A549 (cell line): ENCODE measurements at regions not wholly inside any gene's neighbourhood (a gene's known extent, or its start where the extent isn't known, plus 50 kb on each side); places are given as distances from the start of the nearest gene placed in this dataset.
"Not testable (repeated sequence)": the region's sequence is repeated elsewhere in the genome, so short reads cannot be mapped to it uniquely, and the experiment has no call there.

ENCODE experiments used
- ATAC-seq, 2 experiments: fragments of 200-7000 bp in 1 of 2; fragments of >200 bp in 1 of 2; cut with Nextera tagmentation in 1 of 2; cut with Tn5 transposase in 1 of 2; 3 replicates each; pipeline versions ENCODE4 v1.8.0 to v1.9.1; 2018 to 2020; ENCODE audit warnings: mild to moderate bottlenecking in 1 of 2, moderate library complexity in 1 of 2
- CTCF ChIA-PET: fragments of 300-600 bp; sonication (Branson Sonifier 250); formaldehyde crosslinking; extraction: SDS; loops from one replicate; lab custom pipeline; 2021; ENCODE audit warnings: antibody characterized with exemption, inconsistent platforms; lab: Yijun Ruan, JAX
- POLR2A ChIA-PET: fragments of 350-600 bp; formaldehyde crosslinking; extraction: SDS; loops from one replicate; lab custom pipeline; 2021; ENCODE audit warnings: antibody characterized with exemption, inconsistent platforms; lab: Yijun Ruan, JAX
- DNase-seq, 2 experiments: peaks; one replicate each; pipeline versions ENCODE4 v3.0.0 to v3.0.0-alpha.2; 2011 to 2016; ENCODE audit warnings: low read depth in 1 of 2, low spot score in 1 of 2
- FAIRE-seq: peaks from 2 replicates; lab custom pipeline; 2011; peaks lifted over from hg19 to GRCh38; lab: Jason Lieb, UNC
- H3K27ac ChIP-seq, 2 experiments: fragments of >200 bp; sonication (Bioruptor Twin); formaldehyde crosslinking; 3 replicates each; pipeline ENCODE4 v1.5.1; 2016 to 2017
- H3K4me1 ChIP-seq: fragments of >200 bp; sonication (Bioruptor Twin); formaldehyde crosslinking; 3 replicates; pipeline ENCODE4 v1.6.1; 2016
- H3K4me2 ChIP-seq: fragments of >200 bp; sonication (Bioruptor Twin); formaldehyde crosslinking; 3 replicates; pipeline ENCODE4 v1.6.1; 2016
- H3K4me3 ChIP-seq: fragments of >200 bp; sonication (Bioruptor Twin); formaldehyde crosslinking; 3 replicates; pipeline ENCODE4 v1.5.1; 2016
- H3K9me3 ChIP-seq: fragments of >200 bp; sonication (Bioruptor Twin); formaldehyde crosslinking; 3 replicates; pipeline ENCODE4 v1.6.1; 2016
- CEBPB ChIP-seq, 2 experiments: fragments of >200 bp in 1 of 2; sonication (Bioruptor Twin) in 1 of 2; formaldehyde crosslinking in 1 of 2; IDR thresholded peaks; 2 replicates each; pipeline ENCODE4 v1.6.1; 2012 to 2016
- FOSL2 ChIP-seq, 2 experiments: fragments of 450-650 bp in 1 of 2; fragments of >200 bp in 1 of 2; sonication (Bioruptor Twin) in 1 of 2; formaldehyde crosslinking; IDR thresholded peaks; 2 replicates each; pipeline versions ENCODE4 v1.5.0 to v1.6.1; 2016 to 2020; ENCODE audit warnings: mild to moderate bottlenecking in 1 of 2, moderate library complexity in 1 of 2
- FOXS1 ChIP-seq: fragments of 250-450 bp; sonication (Bioruptor Pico); IDR thresholded peaks from 2 replicates; pipeline ENCODE4 v1.5.0; 2020; ENCODE audit warnings: mild to moderate bottlenecking, moderate library complexity
- HOXB13 ChIP-seq: fragments of 250-450 bp; sonication (Bioruptor Pico); IDR thresholded peaks from 2 replicates; pipeline ENCODE4 v1.5.0; 2020; ENCODE audit warnings: low read depth, mild to moderate bottlenecking, moderate library complexity
- JUN ChIP-seq, 2 experiments: fragments of >200 bp; sonication (Bioruptor Twin); formaldehyde crosslinking; IDR thresholded peaks; 2 replicates in 1 of 2; 3 replicates in 1 of 2; pipeline ENCODE4 v1.6.1; 2016 to 2017
- JUNB ChIP-seq: fragments of >200 bp; sonication (Bioruptor Twin); formaldehyde crosslinking; IDR thresholded peaks from 2 replicates; pipeline ENCODE4 v1.6.1; 2016
- NR3C1 ChIP-seq: fragments of >200 bp; sonication (Bioruptor Twin); formaldehyde crosslinking; IDR thresholded peaks from 3 replicates; pipeline ENCODE4 v1.6.1; 2017
- POLR2A ChIP-seq: IDR thresholded peaks from 2 replicates; pipeline ENCODE4 v1.6.1; 2012; ENCODE audit warnings: mild to moderate bottlenecking, low read length
- POLR2AphosphoS2 ChIP-seq: conservative IDR thresholded peaks from 2 replicates; pipeline ENCODE4 v1.6.1; 2012; ENCODE audit warnings: low read length, improper control_type of control experiment, inconsistent platforms
- RAD21 ChIP-seq, 2 experiments: fragments of >200 bp in 1 of 2; sonication (Bioruptor Twin) in 1 of 2; formaldehyde crosslinking in 1 of 2; IDR thresholded peaks in 1 of 2; conservative IDR thresholded peaks in 1 of 2; 2 replicates in 1 of 2; 3 replicates in 1 of 2; pipeline ENCODE4 v1.6.1; 2012 to 2018; ENCODE audit warnings: inconsistent platforms in 1 of 2
- RFX5 ChIP-seq: fragments of 450-650 bp; IDR thresholded peaks from 2 replicates; pipeline ENCODE4 v1.7.1; 2014; ENCODE audit warnings: antibody characterized with exemption, mild to moderate bottlenecking, moderate library complexity
- SREBF2 ChIP-seq: fragments of 450-650 bp; IDR thresholded peaks from 2 replicates; pipeline ENCODE4 v1.6.1; 2014; ENCODE audit warnings: mild to moderate bottlenecking, moderate library complexity
- TP53 ChIP-seq: fragments of 250-450 bp; sonication (Bioruptor Pico); IDR thresholded peaks from 2 replicates; pipeline ENCODE4 v1.5.0; 2021; ENCODE audit warnings: mild to moderate bottlenecking, moderate library complexity
- ZC3H11A ChIP-seq: fragments of 450-650 bp; IDR thresholded peaks from 2 replicates; pipeline ENCODE4 v1.6.1; 2014; ENCODE audit warnings: antibody characterized with exemption, mild to moderate bottlenecking
- WGBS: methylation state at CpG from one replicate; pipeline ENCODE4 v1.1.6; 2017; ENCODE audit errors: missing lambda C conversion rate; 5-methylcytosine and 5-hydroxymethylcytosine counted together
- TF ChIP-seq, protein P1 (sequence below): fragments of >200 bp; sonication (Bioruptor Twin); formaldehyde crosslinking; IDR thresholded peaks from 3 replicates; pipeline ENCODE4 v1.5.1; 2016
- TF ChIP-seq, protein P2 (sequence below): fragments of 150-350 bp; IDR thresholded peaks from 2 replicates; pipeline ENCODE4 v1.6.1; 2014; ENCODE audit warnings: low read depth, mild to moderate bottlenecking, low read length

DNA sequence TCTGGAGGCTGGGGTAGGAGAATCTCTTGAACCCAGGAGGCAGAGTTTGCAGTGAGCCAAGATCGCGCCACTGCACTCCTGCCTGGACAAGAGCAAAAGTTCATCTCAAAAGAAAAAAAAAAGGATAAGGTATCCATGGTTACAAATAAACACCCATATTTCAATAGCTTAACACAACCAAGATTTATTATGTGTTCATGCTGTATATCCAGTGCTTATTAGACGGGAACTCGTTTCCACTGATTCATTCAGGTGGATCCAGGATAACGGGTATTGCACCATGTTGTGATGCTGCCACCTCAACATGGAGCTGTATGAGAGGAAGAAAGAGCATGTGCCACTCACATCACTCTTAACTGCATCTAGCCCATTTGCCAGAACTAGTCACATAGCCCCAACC, 69.1 kb upstream of the HIVEP1 start:
- Histone ChIP-seq H3K9me3 (no peaks in the 10 kb centered on the region), H3K4me3 (no peak overlapping the region), H3K4me1 (0 out of 3 replicates have a peak, but pooled peaks cover 7% of the 10 kb centered on the region), H3K4me2 (no peak overlapping the region), H3K27ac (no peak overlapping the region)
- no peak for ATAC-seq
- CTCF ChIA-PET = interaction anchor here (1.6 kb wide), 1 partner anchor 17 kb away, joined by 3 read pairs; no protein-coding TSS in a partner anchor
- no peak for DNase-seq
- WGBS = 94% methylated on average over 5 of the region's 5 CpGs
- POLR2A ChIA-PET = no interaction called here
- TF ChIP-seq RAD21 (conservative IDR thresholded peaks at IDR 0.05 in 1 of 2, IDR thresholded peaks at IDR 0.05 in 1 of 2) (no peak), NR3C1 (no peak), RFX5 (no peak), TP53 (CRISPR knock-in tag) (no peak), ZC3H11A (no peak), FOSL2 (IDR thresholded peaks at IDR 0.05) (no peak), FOSL2 (CRISPR knock-in tag; IDR thresholded peaks at IDR 0.05) (no peak)
- TF ChIP-seq, protein P1, sequence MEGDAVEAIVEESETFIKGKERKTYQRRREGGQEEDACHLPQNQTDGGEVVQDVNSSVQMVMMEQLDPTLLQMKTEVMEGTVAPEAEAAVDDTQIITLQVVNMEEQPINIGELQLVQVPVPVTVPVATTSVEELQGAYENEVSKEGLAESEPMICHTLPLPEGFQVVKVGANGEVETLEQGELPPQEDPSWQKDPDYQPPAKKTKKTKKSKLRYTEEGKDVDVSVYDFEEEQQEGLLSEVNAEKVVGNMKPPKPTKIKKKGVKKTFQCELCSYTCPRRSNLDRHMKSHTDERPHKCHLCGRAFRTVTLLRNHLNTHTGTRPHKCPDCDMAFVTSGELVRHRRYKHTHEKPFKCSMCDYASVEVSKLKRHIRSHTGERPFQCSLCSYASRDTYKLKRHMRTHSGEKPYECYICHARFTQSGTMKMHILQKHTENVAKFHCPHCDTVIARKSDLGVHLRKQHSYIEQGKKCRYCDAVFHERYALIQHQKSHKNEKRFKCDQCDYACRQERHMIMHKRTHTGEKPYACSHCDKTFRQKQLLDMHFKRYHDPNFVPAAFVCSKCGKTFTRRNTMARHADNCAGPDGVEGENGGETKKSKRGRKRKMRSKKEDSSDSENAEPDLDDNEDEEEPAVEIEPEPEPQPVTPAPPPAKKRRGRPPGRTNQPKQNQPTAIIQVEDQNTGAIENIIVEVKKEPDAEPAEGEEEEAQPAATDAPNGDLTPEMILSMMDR = no peak
- TF ChIP-seq, protein P2, sequence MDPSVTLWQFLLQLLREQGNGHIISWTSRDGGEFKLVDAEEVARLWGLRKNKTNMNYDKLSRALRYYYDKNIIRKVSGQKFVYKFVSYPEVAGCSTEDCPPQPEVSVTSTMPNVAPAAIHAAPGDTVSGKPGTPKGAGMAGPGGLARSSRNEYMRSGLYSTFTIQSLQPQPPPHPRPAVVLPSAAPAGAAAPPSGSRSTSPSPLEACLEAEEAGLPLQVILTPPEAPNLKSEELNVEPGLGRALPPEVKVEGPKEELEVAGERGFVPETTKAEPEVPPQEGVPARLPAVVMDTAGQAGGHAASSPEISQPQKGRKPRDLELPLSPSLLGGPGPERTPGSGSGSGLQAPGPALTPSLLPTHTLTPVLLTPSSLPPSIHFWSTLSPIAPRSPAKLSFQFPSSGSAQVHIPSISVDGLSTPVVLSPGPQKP = no peak
- no peak for FAIRE-seq

DNA sequence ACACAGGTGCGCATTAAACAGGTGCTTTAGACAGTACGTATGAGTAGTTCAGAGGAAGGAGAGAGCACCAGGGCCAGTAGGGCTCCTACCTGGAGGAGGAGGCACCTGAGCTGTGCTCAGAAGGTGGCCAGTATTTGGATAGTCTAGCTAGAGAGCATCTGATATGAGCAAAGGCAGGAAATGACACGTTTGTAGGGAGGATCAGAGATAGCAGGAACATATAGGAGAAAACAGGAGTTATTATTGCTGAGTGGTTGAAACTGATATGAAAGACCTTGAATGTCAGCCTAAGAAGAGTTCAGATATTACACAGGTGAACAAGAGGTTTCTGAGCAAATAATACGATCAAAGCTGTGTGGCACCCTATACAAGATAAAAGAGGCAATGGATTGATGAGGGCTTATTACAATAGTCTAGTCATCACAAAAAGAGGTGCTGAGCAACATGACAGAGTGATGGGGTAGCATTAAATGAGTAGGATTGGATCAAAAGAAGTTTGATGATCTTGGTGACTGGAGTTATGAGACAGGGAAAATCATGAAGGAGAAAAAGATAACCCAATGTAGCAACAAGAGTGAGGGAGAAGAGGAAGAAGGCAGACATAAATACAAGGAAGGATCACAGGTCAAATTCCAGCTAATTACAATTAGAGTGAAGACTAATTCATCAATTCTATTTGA, 69.8 kb upstream of the HIVEP1 start:
- DNase-seq (no peak), ATAC-seq (no peak), FAIRE-seq (no peak)
- CTCF ChIA-PET = interaction anchor here (0.6 kb wide), 1 partner anchor 68 kb away, joined by 3 read pairs; no protein-coding TSS in a partner anchor
- Histone ChIP-seq H3K4me2 (no peak overlapping the region), H3K27ac (no peak overlapping the region), H3K4me3 (no peak overlapping the region), H3K4me1 (0 out of 3 replicates have a peak, but pooled peaks cover 7% of the 10 kb centered on the region), H3K9me3 (no peaks in the 10 kb centered on the region)
- no peak for TF ChIP-seq FOXS1 (CRISPR knock-in tag)
- TF ChIP-seq CEBPB (IDR thresholded peaks at IDR 0.05) = no peak
- TF ChIP-seq POLR2A = no peak
- TF ChIP-seq POLR2AphosphoS2 = no peak
- no peak for TF ChIP-seq SREBF2
- TF ChIP-seq JUNB = no peak
- no peak for TF ChIP-seq HOXB13 (CRISPR knock-in tag)
- no peak for TF ChIP-seq JUN (IDR thresholded peaks at IDR 0.05)
- POLR2A ChIA-PET = no interaction called here
- WGBS = 68% methylated on average over 4 of the region's 4 CpGs

DNA sequence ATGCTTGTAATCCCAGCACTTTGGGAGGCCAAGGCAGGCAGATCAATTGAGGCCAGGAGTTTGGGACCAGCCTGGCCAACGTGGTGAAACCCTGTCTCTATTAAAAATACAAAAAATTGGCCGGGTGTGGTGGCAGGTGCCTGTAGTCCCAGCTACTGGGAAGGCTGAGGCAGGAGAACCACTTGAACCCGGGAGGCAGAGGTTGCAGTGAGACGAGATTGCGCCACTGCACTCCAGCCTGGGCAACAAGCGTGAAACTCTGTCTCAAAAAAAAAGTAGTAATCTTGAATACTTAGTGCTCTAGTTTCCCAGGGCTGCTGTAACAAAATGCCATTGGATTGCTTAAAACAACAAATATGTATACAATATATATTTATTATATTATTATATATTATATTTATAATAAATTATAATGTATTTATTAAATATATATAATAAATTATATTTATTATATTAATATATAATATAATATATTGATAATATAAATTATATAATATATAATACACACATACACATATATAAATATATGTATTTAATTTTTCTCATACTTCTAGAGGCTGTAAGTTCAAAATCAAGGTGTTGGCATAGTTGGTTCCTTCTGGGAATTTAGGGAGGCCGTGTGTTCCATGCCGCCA, 71.5 kb upstream of the HIVEP1 start:
- POLR2A ChIA-PET, FAIRE-seq, H3K27ac ChIP-seq, CTCF ChIA-PET, H3K9me3 ChIP-seq, ATAC-seq, H3K4me2 ChIP-seq, DNase-seq, H3K4me3 ChIP-seq, H3K4me1 ChIP-seq: not testable (repeated sequence)
- 75% methylated on average over 8 of the region's 8 CpGs for WGBS
